NK-92 treated with Interleukin-12 subunit alpha and Interleukin-12 subunit beta, amount 100 ng/mL, for 24 hours (cell line): ENCODE measurements at regions not wholly inside any gene's neighbourhood (a gene's known extent, or its start where the extent isn't known, plus 50 kb on each side); places are given as distances from the start of the nearest gene placed in this dataset.
"Not testable (repeated sequence)": the region's sequence is repeated elsewhere in the genome, so short reads cannot be mapped to it uniquely, and the experiment has no call there.

Experiments used
- DNase-seq: peaks from one replicate; lab custom pipeline; 2025; lab: John Stamatoyannopoulos, UW

DNA sequence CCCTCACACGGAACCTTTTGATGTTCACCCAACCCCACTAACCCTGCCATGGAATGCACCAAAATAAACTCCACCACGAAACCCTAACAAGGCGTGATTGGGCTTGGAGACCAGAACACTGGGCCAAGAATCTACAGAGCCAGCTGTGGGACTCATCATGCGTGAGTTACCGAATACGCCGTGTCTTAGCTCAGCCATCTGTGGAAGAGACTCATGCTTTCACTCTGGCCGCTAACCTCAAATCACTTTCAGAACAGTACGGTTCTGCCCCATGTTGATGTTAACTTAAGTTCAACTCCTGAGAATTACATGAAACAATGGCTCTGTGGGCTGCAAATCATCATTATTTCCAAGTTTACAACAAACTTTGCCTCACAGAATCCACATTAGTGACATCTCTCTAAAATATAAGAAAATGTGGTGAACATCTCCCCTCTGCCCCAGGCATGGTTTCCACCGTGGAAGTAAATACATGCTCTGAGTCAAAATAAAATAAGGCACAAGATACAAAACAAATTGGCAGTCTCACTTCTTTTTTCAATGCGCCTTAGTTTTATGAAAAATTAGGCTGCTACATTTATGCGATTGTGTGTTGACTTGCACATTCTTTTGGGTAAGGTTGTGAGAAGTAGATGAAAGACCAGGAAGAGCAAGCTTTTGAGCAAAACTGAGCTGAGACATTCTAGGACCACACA lies 308.9 kb upstream of the EXOC2 start:
- DNase-seq = no peak

- no peak for DNase-seq
These were observed 306.6 kb upstream of the EXOC2 start for GRCh38 chr6:999552-999951.

- no peak for DNase-seq
These were observed 305.6 kb upstream of the EXOC2 start for GRCh38 chr6:998551-998950.

DNA sequence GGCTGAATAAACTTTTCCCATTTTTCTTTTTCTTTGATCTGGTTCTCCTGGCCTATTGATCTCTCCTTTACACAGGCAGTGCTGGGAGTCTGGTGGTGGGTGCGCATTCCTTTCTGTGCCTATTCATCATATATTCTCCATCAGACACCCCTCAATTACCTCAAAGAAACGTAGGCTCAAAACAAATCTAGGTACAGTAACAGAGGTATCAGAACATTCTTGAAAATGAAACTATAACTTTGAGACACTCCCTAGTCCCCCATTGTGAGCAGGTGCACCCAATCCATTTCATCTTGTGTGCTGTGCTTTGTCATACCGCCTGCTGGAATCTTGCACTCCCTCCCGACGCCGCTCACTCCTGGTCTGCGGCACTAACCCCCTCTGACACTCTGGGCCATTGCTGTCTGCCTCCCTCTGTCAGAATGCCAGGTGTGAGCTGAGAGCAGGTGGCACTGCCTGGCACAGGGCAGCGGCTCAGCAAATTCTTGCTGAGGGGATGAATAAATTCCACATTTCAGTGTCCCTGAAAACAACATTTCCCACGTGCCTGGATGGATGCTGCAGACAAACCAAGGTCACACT lies 303.4 kb upstream of the EXOC2 start:
- no peak for DNase-seq

DNA sequence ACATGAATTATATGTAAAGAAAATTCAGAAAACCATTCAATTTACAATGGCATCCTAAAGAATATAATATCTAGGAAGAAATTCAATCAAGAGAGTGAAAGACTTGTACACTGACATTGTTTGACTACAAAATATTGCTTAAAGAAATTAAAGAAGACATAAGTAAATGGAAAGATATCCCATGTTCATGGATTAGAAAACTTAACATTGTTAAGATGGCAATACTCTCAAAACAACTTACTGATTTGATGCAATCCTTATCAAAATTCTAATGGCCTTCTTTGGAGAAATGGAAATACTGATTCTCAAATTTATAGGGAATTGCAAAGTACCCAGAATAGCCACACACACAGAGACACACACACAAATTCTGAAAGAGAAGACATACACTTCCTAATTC lies 298.3 kb upstream of the EXOC2 start:
- DNase-seq = no peak

- no peak for DNase-seq
These were observed 291.1 kb upstream of the EXOC2 start for GRCh38 chr6:984031-984430.

DNA sequence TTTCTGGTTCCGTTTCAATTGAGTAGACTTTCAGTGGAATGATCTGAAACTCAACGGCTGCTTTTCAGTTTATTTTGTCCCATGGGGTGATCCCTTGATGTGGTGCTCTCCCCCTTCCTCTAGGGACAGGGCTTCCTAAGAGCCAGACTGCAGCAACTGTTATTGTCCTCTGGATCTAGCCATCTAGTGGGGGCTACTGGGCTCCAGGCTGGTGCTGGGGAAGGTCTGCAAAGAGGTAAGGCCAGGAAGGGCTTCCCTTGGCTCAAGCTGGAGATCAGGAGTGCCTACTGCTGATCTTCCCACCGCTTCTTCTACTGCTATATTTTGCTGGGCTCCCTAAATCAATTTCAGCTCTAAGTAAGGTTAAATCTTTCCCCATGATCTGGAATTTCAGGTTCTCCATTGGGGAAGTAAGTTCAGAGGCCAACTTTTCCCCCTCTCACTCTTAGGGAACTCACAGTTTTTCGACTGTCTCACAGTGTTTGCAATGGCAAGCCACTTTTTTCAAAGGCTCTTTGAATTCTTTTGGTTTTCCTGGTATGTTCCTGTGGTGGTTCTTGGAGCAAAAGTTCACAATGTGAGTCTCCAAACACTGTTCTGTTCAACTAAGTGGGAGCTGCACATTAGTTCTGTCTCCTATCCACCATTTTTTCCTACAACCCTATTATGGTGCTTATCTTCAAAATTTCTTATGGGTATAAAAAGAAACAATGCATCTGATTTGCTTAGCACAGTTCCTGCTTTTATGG lies 286.2 kb upstream of the EXOC2 start:
- DNase-seq = no peak

- not testable (repeated sequence) for DNase-seq
These were observed 284.3 kb upstream of the EXOC2 start for GRCh38 chr6:977226-977625.

DNA sequence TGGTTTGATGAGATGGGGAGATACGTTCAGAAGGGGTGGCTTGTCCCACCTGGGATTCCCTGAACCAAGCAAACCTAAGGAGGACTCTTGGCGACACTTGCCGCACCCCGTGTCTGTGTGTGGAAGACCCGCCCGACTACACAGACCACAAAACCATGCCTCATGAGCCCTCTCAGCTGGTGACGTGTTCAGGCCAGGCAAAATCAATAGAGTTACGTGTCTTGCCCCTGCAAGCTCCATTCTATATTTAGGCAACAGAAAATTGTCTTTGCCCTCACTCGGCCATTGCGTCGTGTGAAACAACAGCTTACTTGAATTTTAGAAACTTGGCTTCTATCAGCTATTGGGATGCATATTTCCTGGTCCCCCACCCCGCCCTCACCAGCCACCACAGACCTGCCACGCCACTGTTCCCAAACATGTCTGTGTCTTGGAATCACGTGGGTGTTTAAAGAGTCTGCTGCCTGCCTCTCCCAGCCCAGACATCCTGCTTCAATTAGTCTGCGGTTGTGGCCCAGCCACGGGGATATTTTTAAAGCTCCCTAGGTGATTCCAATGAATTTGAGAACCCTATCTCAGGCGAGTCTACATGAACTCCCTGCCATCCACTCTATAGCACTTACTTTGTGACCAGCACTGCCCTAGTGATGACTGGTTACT lies 279.2 kb upstream of the EXOC2 start:
- no peak for DNase-seq

DNA sequence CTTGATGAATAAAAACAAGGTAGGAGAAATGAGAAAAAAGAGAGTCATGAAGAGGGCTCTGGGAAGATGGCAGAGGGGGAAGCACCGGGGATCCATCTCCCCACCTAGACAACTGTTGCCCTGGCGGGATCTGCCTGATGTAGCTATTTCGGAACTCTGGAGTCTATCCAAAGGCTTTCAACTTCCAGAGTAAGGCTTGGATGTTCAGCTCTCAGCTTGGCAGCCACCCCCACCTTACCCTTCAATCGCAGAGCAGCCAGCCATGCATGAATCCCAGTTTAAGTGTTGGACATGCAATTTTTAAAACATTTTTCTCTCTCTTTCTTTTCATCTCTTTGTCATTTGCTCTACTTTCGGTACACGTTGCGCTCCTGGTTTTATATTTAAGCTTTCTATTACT lies 275.9 kb upstream of the EXOC2 start:
- DNase-seq = no peak

- no peak for DNase-seq
These were observed 274.8 kb upstream of the EXOC2 start for GRCh38 chr6:967701-968100.

GRCh38 chr6:965343-965742 lies 272.4 kb upstream of the EXOC2 start:
- DNase-seq = no peak

DNA sequence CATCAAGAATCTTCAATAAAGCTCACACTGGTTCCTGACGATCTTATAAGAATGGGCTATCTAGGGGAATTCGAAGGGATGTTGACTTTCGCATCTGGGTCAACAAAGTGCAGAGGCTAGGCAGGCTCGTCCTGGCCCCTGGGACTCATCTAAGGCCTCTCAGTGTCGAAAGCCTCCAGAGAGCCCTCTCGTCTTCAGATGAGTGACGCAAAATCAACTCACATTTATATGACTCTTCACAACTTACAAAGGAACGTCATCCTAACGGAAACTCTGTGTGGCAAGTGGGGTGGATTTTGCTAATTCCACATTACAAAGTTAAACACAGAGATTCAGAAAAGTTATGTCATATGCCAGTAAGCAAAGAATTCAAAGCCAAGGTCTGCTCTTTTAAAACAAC lies 270.5 kb upstream of the EXOC2 start:
- no peak for DNase-seq

DNA sequence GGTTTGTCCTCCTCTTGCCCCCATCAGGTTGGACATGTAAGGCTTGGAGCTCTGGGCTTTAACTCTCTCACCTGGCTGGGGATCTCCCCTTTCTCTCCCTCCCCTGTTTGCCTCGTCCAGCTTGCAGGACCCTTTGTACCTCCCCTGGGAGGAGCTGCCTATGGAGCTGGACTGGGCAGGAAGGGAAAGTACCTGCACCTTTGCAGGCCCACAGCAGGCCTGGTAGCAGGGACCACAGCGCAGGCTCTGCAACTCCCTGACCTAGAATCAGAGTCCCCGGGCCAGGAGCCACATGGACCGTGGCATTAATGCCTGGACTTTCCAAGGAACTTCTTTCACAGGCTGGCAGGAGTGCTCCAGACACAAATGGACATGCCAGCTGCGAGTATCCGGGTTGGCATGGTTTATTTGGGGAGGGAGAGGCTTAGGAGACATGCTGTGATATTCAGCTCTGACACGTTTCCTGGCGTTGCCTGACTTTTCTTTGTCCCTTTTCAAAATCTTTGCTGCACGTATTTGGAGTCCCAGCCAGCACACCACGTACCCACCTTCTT lies 268.5 kb upstream of the EXOC2 start:
- DNase-seq = no peak

GRCh38 chr6:960356-960755 lies 267.4 kb upstream of the EXOC2 start:
- DNase-seq = no peak

DNA sequence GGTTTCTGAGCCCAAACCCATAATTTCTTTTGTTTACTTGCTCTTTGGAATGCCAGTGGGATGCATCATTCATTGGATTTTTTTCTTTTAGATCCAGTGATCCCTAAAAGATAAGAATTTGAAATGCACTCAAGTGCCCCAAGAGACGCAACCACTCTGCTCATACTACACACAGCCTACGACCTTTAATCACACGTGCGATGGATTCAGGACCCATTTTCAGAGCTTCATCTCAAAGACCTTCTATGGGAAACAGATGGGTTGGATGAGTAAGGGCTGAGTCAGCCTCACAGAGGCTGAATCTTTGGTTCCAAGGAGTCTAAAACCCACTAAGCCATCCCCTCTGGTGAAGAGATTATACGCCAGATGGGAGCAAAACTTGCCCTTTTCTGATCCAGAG lies 265.5 kb upstream of the EXOC2 start:
- DNase-seq = no peak

DNA sequence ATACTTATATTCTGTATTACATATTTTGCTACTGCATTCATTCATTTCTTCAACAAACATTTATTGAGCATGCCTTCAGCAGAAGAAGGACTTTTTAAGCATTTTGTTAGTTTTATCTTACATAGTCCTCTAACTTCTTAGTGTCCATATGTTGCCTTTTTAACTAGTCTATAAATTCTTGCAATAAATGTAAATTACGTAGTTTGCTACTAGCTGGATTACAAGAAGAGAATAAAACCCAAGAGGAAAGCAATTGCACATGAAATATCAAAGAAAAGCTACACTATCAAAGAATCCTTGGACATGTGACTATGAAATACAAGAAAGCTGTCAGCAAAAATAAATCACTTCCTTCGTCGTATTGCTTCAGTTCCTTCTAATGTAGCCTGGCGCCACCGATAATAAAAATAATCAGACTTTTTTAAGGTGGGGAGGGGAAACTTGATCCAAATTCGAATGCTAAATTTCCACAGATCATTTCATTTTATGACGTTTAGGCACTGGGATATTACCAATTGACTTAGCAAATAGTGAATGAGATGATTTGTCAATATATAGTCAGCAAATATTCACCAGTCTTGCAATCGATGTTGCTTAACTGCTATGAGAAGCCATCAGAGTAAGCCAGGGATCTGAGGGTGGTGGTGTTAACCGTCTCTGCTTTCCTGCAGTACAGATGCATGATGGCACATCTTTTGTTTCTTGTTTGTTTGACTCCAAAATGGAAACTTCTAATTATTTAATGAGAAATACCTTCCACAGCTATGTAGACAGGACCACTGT lies 258.7 kb upstream of the EXOC2 start:
- no peak for DNase-seq

DNA sequence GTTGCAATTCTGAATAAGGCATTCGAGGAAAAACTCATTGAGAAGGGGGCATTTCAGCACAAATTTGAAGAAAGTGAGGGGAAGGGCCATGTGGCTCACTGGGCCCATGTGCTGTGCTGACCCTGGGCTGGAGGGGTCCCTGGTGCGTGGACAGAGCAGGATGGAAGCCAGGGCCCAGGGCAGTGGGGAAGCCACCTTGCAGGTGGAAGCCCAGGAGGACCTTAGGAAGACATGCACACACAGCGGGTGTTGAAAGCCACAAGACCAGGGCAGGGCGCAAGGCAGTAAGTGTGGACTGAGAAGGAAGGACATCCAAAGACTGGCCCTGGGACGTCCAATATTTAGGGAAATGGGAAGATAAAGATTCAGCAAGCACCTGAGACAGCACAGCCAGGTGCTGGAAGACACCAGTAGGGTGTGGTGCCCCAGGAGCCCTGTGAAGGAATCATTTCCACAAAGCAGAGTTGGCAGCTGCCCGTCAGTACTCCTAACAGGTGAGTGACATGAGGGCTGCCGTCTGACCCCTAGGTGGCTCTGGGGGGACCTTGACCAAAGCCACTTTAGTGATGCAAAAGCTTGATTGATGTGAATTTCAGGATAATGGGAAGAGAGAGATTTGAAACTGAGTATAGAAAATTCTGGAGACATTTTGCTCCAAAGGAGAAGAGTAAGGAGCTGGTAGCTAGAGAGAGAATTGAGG lies 254.4 kb upstream of the EXOC2 start:
- no peak for DNase-seq

DNA sequence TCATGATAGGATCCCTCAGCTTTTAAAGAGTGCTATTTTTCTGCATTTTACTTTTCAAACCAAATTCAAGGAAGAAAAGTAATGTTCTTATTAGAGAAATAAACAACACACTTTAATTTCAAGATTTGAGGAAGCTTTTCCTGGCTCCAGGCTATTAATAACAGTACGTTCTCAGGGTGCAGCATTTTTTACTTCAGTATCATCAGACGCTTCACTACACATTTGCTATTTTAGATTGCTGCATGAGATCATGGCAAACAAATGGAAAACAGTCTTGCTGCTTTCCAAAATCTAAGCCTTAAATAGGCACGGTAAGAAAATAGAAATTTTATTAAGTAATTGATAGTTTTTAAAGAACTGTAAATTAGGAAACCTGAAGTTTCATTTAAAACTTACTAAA lies 253.6 kb upstream of the EXOC2 start:
- DNase-seq = no peak

GRCh38 chr6:939526-940252 lies 246.8 kb upstream of the EXOC2 start:
- no peak for DNase-seq

DNA sequence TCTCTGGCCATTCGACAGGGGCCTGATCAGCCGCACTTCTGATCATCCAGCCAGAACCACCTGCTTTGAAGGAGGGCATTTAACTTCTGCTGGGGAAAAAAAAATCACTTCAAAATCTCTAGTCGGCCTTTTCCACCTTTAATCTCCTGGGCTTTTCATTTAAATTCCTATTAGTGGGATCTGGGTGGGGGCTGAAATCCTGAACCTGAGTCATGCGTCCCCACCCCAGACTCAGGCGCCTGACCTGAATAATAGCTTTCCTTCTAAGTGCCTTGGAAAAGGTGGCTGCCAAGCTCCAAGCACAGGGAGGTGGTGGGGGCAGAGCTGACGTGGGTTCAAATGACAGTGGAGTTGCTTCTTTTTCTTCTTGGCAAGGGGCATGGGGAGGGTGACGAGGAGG lies 246.0 kb upstream of the EXOC2 start:
- DNase-seq = no peak
